Panc1 (cell line): ENCODE measurements at regions not wholly inside any gene's neighbourhood (a gene's known extent, or its start where the extent isn't known, plus 50 kb on each side); places are given as distances from the start of the nearest gene placed in this dataset.

Experiments
- CTCF ChIP-seq: fragments of 450-650 bp; IDR thresholded peaks from 2 replicates; pipeline ENCODE4 v1.5.1; 2017; ENCODE audit warnings: mild to moderate bottlenecking
- POLR2AphosphoS5 ChIP-seq: IDR thresholded peaks from 2 replicates; pipeline ENCODE4 v1.6.1; 2012; ENCODE audit warnings: mild to moderate bottlenecking, low read depth, low read length, moderate library complexity
- REST ChIP-seq, 2 experiments: IDR thresholded peaks; 2 replicates each; pipeline ENCODE4 v1.6.1; 2011 to 2012; ENCODE audit warnings: low read depth in 2 of 2, control low read depth in 1 of 2, low read length in 1 of 2, mild to moderate bottlenecking in 1 of 2, moderate library complexity in 1 of 2; ENCODE audit not compliant: insufficient read depth in 1 of 2
- SIN3A ChIP-seq: IDR thresholded peaks from 2 replicates; pipeline ENCODE4 v1.6.1; 2012; ENCODE audit warnings: low read depth, mild to moderate bottlenecking, low read length, moderate library complexity, borderline replicate concordance; ENCODE audit not compliant: insufficient read depth

DNA sequence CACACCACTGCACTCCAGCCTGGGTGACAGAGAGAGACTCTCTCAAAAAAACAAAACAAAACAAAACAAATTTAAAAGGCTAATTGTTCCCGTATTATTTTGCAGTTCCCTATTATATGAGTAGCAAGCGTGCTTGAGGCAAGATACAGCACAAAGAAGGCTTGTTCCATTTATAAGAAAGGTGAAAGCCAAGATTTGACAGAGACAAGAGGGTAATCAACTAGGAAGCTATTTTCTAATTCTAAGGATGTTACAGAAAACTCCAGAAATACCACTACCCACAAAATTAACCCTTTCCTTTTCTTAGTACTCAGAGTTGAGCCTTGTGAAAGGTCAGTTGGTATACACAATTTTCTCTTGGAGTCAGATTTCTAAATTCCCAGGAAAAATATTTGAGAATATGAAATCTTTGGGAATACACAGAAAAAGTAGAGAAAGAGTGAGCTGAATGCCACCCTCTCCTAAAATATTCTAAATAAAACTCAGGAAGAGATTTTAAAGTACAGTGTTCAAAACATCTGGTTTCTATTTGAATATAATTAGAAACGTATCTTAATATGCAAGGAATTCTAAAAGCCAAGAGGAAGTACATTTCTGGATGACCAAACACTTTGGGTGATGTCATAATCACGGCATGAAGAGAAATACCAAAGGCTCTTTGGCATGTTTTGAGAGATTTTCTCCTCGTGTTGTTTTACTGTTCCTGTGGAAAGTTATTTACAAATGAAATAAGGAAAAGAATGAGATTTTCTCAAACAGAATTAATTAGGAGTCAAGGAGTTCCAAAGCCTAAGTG lies 63.0 kb upstream of the FLT1 start:
- TF ChIP-seq CTCF, result no peak
- no peak for TF ChIP-seq REST (IDR thresholded peaks at IDR 0.05; ENCODE audit: insufficient read depth in 1 of 2, low read depth in 2 of 2, low read length in 1 of 2)
- no peak for TF ChIP-seq POLR2AphosphoS5
- TF ChIP-seq SIN3A, result no peak
